ENCODE measurements at regions not wholly inside any gene's neighbourhood (a gene's known extent, or its start where the extent isn't known, plus 50 kb on each side); places are given as distances from the start of the nearest gene placed in this dataset.
"Not testable (repeated sequence)": the region's sequence is repeated elsewhere in the genome, so short reads cannot be mapped to it uniquely, and the experiment has no call there.

- DNase-seq, result no peak
These were observed 648.8 kb downstream of the NXPH1 start for GRCh38 chr7:9082203-9082602.

DNA sequence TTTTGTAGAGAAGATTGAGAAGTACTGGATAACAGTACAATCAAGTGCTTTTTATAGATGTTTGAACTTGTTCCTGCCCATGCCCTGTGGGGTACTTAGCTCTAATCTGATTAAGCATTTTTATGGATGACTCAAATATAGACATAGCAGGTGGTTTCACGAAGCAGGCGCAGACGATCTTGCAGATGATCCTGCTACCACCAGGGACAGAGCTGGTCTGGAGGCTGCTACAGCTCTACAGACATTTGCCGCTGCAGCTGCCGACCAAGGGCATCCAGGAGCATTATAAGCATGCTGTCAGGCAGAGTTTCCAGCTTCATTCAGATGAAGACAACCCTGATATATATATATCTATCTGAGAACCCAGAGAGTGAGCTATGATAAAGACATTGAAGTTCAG, 650.4 kb downstream of the NXPH1 start:
- no peak for DNase-seq

DNA sequence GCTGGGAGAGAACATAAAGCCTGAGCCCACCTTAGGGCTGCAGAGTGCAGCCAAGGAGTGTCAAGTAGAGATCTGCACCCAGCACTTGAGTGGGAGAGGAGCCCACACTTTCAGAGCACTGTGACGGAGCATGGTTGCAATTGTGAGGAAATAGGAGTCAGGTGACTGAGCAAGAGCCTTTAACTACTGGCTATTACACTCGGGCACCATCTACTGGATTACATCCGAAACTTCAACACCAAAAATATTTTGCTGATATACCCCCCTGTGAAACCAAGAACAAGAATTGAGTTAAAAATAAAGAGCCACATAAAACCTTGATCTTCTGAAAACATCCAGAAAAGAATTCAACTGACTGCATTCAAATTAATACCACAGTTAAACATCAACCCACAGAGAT, 657.9 kb downstream of the NXPH1 start:
- DNase-seq, result no peak

- no peak for DNase-seq
These were observed 664.2 kb downstream of the NXPH1 start for GRCh38 chr7:9097565-9098060.

- no peak for DNase-seq
These were observed 666.9 kb downstream of the NXPH1 start for GRCh38 chr7:9100289-9100688.

GRCh38 chr7:9102846-9103245, 669.4 kb downstream of the NXPH1 start:
- no peak for DNase-seq

DNA sequence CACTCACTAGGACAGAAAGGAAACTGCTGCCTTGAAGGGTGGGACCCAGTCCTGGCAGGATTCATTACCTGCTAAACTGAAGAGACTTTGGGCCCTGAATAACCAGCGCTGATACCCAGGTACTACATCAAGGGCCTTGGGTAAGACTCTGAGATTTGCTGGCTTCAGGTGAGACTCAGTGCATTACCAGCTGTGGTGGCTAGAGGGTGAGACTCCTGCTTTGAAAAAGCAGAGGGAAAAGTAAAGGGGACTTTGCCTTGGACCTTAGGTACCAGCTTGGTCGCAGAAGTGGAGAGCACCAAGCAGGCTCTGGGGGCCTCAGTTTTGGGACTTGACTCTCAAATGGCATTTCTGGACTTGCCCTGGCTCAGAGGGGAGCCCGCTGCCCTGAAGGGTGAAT, 673.3 kb downstream of the NXPH1 start:
- no peak for DNase-seq

DNA sequence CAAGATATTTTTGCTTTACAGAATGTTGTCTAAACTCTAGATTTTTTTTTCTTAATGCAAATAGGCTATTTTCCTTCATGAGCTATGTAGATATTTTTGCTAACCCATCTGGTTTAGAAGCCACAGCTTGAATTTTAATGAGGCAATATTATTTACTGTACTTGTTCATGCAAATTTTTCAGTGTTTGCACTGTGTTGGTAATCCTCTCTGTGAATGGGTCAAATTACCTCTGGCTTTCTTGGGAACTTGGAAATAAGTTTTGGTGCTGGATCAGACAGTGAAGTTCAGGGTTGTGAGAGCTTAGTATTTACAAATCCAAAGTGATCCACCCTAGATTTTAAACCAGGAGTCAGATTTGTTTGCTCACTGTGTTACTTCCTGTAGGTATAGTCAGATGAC, 686.9 kb downstream of the NXPH1 start:
- no peak for DNase-seq

DNA sequence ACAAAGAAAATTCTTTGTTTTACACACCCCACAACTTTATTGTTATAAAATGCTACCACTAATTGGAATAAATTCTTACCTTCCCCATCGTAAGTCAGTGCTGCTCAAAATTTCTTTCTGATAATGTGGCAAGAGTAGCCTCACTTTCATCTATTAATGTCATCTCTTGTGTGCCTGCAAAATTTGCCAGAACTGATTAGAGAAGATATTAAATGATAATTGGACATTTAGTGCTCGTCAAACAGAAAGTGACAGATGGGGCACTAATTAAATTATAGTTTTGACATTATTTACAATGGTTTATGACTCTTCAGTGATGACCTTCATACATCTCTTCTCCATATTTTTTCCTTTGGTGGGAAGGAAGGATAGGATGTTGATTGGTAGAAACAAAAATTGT, 690.9 kb downstream of the NXPH1 start:
- no peak for DNase-seq

DNA sequence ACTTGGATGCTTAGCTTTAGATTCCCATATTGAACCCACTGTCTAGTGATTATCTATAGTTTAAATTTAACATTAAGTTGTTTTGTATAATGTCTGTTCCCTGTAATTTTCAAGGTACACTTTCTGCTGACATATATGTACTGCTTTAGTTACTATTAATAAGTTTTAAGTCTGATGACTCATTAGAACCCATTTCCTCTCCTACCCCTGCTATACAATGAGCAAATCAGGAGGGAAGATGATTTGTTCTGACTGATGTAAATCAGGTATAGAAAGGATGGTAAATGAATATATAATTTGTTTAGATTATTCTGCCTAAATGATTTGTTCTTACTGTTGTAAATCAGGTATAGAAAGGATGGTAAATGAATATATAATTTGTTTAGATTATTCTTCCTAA, 691.8 kb downstream of the NXPH1 start:
- DNase-seq, result no peak

DNA sequence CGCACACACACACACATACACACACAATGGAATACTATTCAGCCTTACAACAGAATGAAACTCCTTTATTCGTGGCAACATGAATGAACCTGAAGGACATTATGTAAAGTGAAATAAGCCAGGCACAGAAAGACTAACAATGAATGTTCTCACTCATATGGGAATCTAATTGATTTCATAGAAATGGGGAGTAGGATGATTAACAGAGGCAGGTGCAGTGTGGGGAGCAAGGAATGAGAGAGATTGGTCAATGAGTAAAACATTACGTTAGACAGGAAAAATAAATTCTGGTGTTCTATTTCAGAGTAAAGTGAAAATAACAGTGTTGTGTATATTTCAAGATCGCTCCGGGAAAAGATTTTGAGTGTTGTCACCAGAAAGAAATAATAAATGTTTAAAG, 694.5 kb downstream of the NXPH1 start:
- no peak for DNase-seq

- no peak for DNase-seq
These were observed 715.3 kb downstream of the NXPH1 start for GRCh38 chr7:9148687-9149086.

DNA sequence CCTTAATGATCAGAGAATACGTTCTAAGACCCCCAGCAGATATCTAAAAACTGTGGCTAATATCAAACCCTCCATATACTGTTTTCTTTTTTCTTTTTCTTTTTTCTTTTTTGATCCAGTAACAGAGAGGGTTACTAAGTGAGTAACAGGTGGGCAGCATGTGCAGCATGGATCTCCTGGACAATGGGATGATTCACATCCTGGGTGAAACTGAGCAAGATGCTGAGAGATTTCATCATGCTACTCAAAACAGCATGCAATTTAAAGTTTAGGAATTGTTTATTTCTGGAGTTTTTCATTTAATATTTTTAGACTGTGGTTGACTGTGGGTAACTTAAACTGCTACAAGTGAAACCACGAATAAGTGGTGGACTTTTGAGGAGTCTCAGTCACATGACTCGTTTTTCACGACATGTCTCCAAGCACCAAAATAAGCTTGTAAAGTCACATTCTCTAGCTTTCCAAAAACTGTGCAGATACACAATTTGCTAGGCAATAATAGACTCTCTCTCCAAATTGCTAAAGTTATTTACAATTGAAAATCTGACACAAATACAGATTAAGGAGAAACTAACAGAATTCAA, 716.2 kb downstream of the NXPH1 start:
- DNase-seq, result no peak

DNA sequence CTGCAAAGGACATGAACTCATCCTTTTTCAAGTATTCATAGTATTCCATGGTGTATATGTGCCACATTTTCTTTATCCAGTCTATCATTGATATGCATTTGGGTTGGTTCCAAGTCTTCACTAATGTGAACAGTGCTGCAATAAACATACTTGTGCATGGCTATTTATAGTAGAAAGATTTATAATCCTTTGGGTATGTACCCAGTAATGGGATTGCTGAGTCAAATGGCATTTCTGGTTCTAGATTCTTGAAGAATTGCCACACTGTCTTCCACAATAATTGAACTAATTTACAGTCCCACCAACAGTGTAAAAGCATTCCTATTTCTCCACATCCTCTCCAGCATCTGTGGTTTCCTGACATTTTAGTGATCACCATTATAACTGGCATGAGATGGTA, 730.3 kb downstream of the NXPH1 start:
- DNase-seq, result not testable (repeated sequence)

DNA sequence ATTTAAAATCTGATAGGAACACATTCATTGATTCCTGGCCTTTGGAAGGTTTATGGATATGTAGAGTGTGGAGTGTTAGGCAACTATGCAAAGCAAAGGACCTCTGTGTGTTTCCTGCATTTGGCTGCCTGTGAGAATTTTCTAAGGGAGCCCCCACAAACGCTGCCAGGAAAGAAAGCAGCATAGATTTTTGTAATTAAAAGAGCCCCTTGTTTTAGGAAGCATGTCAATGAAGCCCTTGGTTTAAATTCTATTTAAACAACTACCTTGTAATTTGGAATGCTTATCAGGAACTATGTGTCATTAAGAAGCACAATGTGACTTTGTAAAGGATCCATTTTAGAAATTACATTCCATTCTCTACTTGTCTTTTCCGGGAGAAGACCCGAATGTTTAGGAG, 742.5 kb downstream of the NXPH1 start:
- no peak for DNase-seq

DNA sequence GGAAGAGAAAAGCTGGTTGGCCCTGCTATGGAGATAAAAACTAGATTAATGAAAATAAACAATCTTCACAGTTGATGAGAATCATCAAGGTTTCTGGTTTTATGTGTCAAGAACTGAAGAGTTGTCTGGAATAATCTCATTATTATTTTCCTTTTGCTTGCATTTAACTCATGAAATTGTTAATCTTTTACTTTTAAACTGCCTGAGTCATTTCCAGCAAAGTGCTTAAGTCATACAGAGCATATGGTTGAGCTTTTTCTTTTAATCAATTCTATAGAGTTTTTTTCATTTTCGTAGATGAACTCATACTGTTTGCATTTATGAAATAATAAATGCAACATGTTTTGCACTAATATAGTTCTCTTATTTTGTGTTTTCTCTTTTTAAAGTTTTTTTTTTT, 747.9 kb downstream of the NXPH1 start:
- DNase-seq, result no peak

DNA sequence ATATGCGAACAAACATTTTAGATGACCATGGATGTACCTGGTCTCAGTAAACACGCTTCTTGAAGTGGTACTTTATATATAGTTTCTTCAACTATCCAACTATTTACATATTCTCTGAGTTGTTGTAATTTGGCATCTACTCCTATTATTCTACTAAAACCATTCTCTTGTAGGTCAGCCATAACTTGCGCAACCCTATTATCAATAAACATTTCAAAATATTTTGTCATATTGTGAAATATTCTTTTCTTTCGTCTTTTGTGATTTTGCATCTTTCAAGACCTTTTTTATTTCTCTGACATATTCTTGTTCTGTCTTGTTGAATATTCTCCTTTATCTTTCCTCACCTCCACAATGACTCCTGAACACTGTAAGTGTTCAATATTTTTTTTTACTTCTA, 753.3 kb downstream of the NXPH1 start:
- no peak for DNase-seq

DNA sequence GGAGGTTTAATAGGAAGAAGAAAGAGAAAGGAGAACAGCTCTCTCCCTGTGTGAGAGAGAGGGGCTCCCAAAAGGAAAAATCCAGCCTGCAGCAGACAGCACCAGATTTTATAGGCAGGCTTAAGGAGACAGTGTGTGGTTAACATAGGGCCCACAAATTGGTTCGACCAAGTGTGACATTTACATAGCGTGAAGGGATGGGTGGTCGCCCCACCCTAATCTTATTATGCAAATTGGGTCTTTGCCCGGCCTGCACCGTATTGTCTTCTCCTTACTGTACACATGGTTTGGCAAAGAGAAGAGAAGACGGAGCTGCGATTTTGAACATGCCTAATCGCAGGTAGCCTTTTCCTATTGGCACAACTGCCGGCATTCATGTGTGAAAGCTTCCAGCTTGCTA, 756.3 kb downstream of the NXPH1 start:
- DNase-seq, result no peak

GRCh38 chr7:9192969-9193368, 759.6 kb downstream of the NXPH1 start:
- DNase-seq, result no peak

GRCh38 chr7:9200626-9201025, 767.2 kb downstream of the NXPH1 start:
- no peak for DNase-seq

DNA sequence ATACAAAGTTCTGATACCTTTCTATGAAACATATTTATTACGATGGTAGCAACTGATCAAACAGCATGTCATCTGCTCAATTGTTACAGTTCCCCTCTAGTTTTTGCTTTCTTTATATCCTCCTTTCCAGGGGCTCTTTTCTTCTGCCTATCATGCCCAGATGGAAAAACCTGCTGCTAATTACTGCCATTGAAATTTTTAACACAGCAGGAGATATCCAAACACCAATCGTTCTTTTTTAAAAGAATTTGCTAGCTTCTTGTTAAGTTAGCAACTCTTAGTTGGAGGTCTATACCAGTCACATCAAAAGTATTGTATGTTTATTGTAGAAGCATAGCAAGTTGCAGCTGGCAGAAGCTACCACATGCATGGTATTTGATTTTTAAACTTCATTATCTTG, 768.5 kb downstream of the NXPH1 start:
- DNase-seq, result no peak

- DNase-seq, result no peak
These were observed 771.2 kb downstream of the NXPH1 start for GRCh38 chr7:9204571-9204970.

DNA sequence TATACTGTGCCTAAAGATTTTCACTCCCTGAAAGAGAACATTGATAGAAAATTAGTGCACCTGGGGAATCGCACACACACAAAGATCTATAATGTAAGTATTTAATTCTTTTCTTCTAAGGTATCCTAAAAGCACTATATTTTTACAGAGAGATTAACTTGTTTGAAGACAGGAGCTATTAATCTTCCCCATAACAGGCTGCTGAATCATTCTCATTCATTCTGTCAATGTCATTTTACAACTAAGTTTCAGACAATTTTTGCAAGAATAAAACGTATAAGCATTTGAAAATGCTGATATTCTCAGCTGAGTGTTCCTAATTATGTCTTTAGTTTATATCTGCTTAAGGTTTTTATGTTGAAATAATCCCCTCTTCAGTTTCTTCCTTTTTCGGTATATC, 776.7 kb downstream of the NXPH1 start:
- DNase-seq, result no peak

- no peak for DNase-seq
These were observed 783.8 kb downstream of the NXPH1 start for GRCh38 chr7:9217204-9217603.

DNA sequence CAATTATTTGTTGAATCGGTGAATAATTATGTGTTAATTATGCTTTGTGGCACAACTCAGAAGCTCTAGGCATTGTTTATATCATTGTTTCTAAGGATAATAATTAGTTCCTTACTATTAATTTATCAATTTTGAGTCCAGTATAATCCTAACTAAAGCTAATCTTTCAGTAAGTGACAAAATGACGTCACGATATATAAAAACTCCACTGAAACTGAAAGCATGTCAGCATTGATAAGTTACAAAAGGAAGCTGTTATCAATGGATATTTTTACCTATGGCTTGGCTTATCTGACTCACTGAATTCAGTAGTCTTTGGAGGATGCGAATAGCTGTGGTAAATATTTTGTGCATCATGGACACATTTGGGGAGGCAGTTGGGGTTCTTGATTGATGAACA, 793.1 kb downstream of the NXPH1 start:
- DNase-seq, result no peak

- no peak for DNase-seq
These were observed 798.3 kb downstream of the NXPH1 start for GRCh38 chr7:9231630-9232121.

Measured in activated T-cell treated with anti-CD3 and anti-CD28 coated beads, Interleukin-2, amount 50 U/mL, for 48 hours (primary cell).